ENCODE measurements at regions not wholly inside any gene's neighbourhood (a gene's known extent, or its start where the extent isn't known, plus 50 kb on each side); places are given as distances from the start of the nearest gene placed in this dataset.

DNA sequence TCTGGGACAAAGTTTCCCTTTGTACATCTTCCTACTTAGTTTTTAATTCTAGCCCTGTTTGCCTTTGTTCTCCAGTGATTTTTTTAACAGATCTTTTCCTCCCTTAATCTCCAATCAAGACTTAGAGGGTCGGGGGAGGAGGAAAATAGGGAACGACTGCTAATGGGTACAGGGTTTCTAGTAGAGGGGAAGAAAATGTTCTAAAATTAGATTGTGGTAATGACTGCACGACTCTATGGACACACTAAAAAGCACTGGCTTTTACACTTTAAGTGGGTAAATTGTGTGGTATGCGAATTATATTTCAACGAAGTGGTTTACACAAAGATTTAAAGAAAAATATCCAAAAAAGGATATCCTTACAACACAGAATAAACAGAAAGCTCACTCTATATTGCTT lies 110.0 kb upstream of the SPON1 start:
- Histone ChIP-seq H3F3A (ENCODE audit: insufficient read depth, low read length) (no peaks in the 10 kb centered on the region), H3K4me3 (ENCODE audit: low read length) (no peak overlapping the region), H3K27ac (ENCODE audit: low read length) (no peak overlapping the region), H3K4me1 (ENCODE audit: low read length) (no peaks in the 10 kb centered on the region), H2AFZ (ENCODE audit: low read length) (no peak overlapping the region), H3K4me2 (ENCODE audit: low read depth, low read length) (no peak overlapping the region), H3K9ac (ENCODE audit: low read length) (no peak overlapping the region), H4K20me1 (ENCODE audit: insufficient read depth, low read length) (no peaks in the 10 kb centered on the region), H3K9me2 (replicated peaks; ENCODE audit: insufficient read depth, low read length) (no peaks in the 10 kb centered on the region), H3K27me3 (replicated peaks; ENCODE audit: insufficient read depth, low read length) (no peaks in the 10 kb centered on the region), H3K79me2 (ENCODE audit: low read length) (no peaks in the 10 kb centered on the region), H3K36me3 (replicated peaks; ENCODE audit: insufficient read depth, low read length) (no peaks in the 10 kb centered on the region), H3K9me3 (replicated peaks; ENCODE audit: insufficient read depth, low read length) (no peaks in the 10 kb centered on the region)
- DNase-seq: no peak
- TF ChIP-seq CTCF (IDR thresholded peaks at IDR 0.05; ENCODE audit: low read length): no peak

GRCh38 chr11:13857828-13858227 lies 104.7 kb upstream of the SPON1 start:
- Histone ChIP-seq H3K9ac (ENCODE audit: low read length) (no peak overlapping the region), H3K79me2 (ENCODE audit: low read length) (no peaks in the 10 kb centered on the region), H3K4me1 (ENCODE audit: low read length) (peaks cover 17% of the 10 kb centered on the region; the same call in 1 of the 2 replicates), H2AFZ (ENCODE audit: low read length) (no peak overlapping the region), H3K4me2 (ENCODE audit: low read depth, low read length) (no peak overlapping the region), H3K9me3 (replicated peaks; ENCODE audit: insufficient read depth, low read length) (no peaks in the 10 kb centered on the region), H3K4me3 (ENCODE audit: low read length) (no peak overlapping the region), H3F3A (ENCODE audit: insufficient read depth, low read length) (peaks cover 10% of the 10 kb centered on the region; the same call in 1 of the 2 replicates), H3K9me2 (replicated peaks; ENCODE audit: insufficient read depth, low read length) (no peaks in the 10 kb centered on the region), H3K27ac (ENCODE audit: low read length) (no peak overlapping the region), H3K27me3 (replicated peaks; ENCODE audit: insufficient read depth, low read length) (no peaks in the 10 kb centered on the region), H3K36me3 (replicated peaks; ENCODE audit: insufficient read depth, low read length) (no peaks in the 10 kb centered on the region), H4K20me1 (ENCODE audit: insufficient read depth, low read length) (no peaks in the 10 kb centered on the region)
- no peak for TF ChIP-seq EZH2phosphoT487 (IDR thresholded peaks at IDR 0.05; ENCODE audit: low read length)
- TF ChIP-seq EZH2 (optimal IDR thresholded peaks at IDR 0.05; ENCODE audit: low read depth, low read length): no peak
- no peak for TF ChIP-seq CTCF (IDR thresholded peaks at IDR 0.05; ENCODE audit: low read length)
- no peak for DNase-seq

GRCh38 chr11:13859892-13860291 lies 102.6 kb upstream of the SPON1 start:
- Histone ChIP-seq H3K4me1 (ENCODE audit: low read length) (peaks cover 17% of the 10 kb centered on the region; the same call in 1 of the 2 replicates), H3K79me2 (ENCODE audit: low read length) (no peaks in the 10 kb centered on the region), H3K9ac (ENCODE audit: low read length) (no peak overlapping the region), H3F3A (ENCODE audit: insufficient read depth, low read length) (peaks cover 10% of the 10 kb centered on the region; the same call in 1 of the 2 replicates), H4K20me1 (ENCODE audit: insufficient read depth, low read length) (no peaks in the 10 kb centered on the region), H3K27ac (ENCODE audit: low read length) (no peak overlapping the region), H3K36me3 (replicated peaks; ENCODE audit: insufficient read depth, low read length) (no peaks in the 10 kb centered on the region), H3K27me3 (replicated peaks; ENCODE audit: insufficient read depth, low read length) (no peaks in the 10 kb centered on the region), H3K9me2 (replicated peaks; ENCODE audit: insufficient read depth, low read length) (no peaks in the 10 kb centered on the region), H2AFZ (ENCODE audit: low read length) (no peak overlapping the region), H3K4me2 (ENCODE audit: low read depth, low read length) (no peak overlapping the region), H3K4me3 (ENCODE audit: low read length) (no peak overlapping the region), H3K9me3 (replicated peaks; ENCODE audit: insufficient read depth, low read length) (no peaks in the 10 kb centered on the region)
- no peak for DNase-seq
- no peak for TF ChIP-seq CTCF (IDR thresholded peaks at IDR 0.05; ENCODE audit: low read length)
- no peak for TF ChIP-seq EZH2phosphoT487 (IDR thresholded peaks at IDR 0.05; ENCODE audit: low read length)
- no peak for TF ChIP-seq EZH2 (optimal IDR thresholded peaks at IDR 0.05; ENCODE audit: low read depth, low read length)

Measured in MM.1S (cell line).